C4-2B (cell line): ENCODE measurements at regions not wholly inside any gene's neighbourhood (a gene's known extent, or its start where the extent isn't known, plus 50 kb on each side); places are given as distances from the start of the nearest gene placed in this dataset.

Source experiments
- CTCF ChIP-seq: fragments of 450-650 bp; conservative IDR thresholded peaks from 2 replicates; pipeline ENCODE4 v1.5.1; 2017; ENCODE audit warnings: mild to moderate bottlenecking
- ZFX ChIP-seq: fragments of 450-650 bp; IDR thresholded peaks from 2 replicates; pipeline ENCODE4 v1.6.1; 2017

GRCh38 chr12:90473831-90474230 is 481.1 kb downstream of the CCER1 start:
- TF ChIP-seq CTCF = no peak
- TF ChIP-seq ZFX = no peak
